CD4-positive, alpha-beta T cell treated with Interleukin-17A for 4 hours (primary cell): ENCODE measurements at regions not wholly inside any gene's neighbourhood (a gene's known extent, or its start where the extent isn't known, plus 50 kb on each side); places are given as distances from the start of the nearest gene placed in this dataset.
"Not testable (repeated sequence)": the region's sequence is repeated elsewhere in the genome, so short reads cannot be mapped to it uniquely, and the experiment has no call there.

ENCODE experiments used
- DNase-seq: peaks from one replicate; pipeline ENCODE4 v3.0.0-alpha.2; 2020; ENCODE audit warnings: mixed read lengths

- no peak for DNase-seq
Observed at GRCh38 chr16:5928476-5929065, 831.0 kb upstream of the EEF2KMT start.

GRCh38 chr16:5925850-5926249, 828.3 kb upstream of the EEF2KMT start:
- DNase-seq, result no peak

- DNase-seq, result no peak
Observed at GRCh38 chr16:5922686-5923085, 825.1 kb upstream of the EEF2KMT start.

GRCh38 chr16:5918567-5919130, 821.1 kb upstream of the EEF2KMT start:
- no peak for DNase-seq

- DNase-seq, result no peak
Observed at GRCh38 chr16:5917436-5918195, 820.0 kb upstream of the EEF2KMT start.

GRCh38 chr16:5916711-5917191, 819.2 kb upstream of the EEF2KMT start:
- DNase-seq, result no peak

GRCh38 chr16:5911241-5911640, 813.6 kb upstream of the EEF2KMT start:
- DNase-seq, result no peak

GRCh38 chr16:5909556-5909955, 812.0 kb upstream of the EEF2KMT start:
- DNase-seq, result not testable (repeated sequence)

GRCh38 chr16:5907544-5907943, 809.9 kb upstream of the EEF2KMT start:
- no peak for DNase-seq

- DNase-seq, result no peak
Observed at GRCh38 chr16:5906351-5906750, 808.8 kb upstream of the EEF2KMT start.

GRCh38 chr16:5905935-5906334, 808.3 kb upstream of the EEF2KMT start:
- no peak for DNase-seq

- DNase-seq, result no peak
Observed at GRCh38 chr16:5903832-5904231, 806.2 kb upstream of the EEF2KMT start.

GRCh38 chr16:5903153-5903552, 805.6 kb upstream of the EEF2KMT start:
- DNase-seq, result no peak

- DNase-seq, result no peak
Observed at GRCh38 chr16:5900046-5900445, 802.5 kb upstream of the EEF2KMT start.

GRCh38 chr16:5895976-5896375, 798.4 kb upstream of the EEF2KMT start:
- no peak for DNase-seq

GRCh38 chr16:5895137-5895536, 797.5 kb upstream of the EEF2KMT start:
- DNase-seq, result no peak

GRCh38 chr16:5891296-5891695, 793.7 kb upstream of the EEF2KMT start:
- no peak for DNase-seq

GRCh38 chr16:5885521-5885920, 787.9 kb upstream of the EEF2KMT start:
- no peak for DNase-seq

- no peak for DNase-seq
Observed at GRCh38 chr16:5884996-5885395, 787.4 kb upstream of the EEF2KMT start.

- DNase-seq, result no peak
Observed at GRCh38 chr16:5884339-5884738, 786.7 kb upstream of the EEF2KMT start.

GRCh38 chr16:5882087-5882640, 784.6 kb upstream of the EEF2KMT start:
- no peak for DNase-seq

GRCh38 chr16:5875416-5875815, 777.8 kb upstream of the EEF2KMT start:
- DNase-seq, result no peak

- no peak for DNase-seq
Observed at GRCh38 chr16:5874899-5875298, 777.3 kb upstream of the EEF2KMT start.

GRCh38 chr16:5873221-5873620, 775.6 kb upstream of the EEF2KMT start:
- no peak for DNase-seq
